ENCODE measurements at regions not wholly inside any gene's neighbourhood (a gene's known extent, or its start where the extent isn't known, plus 50 kb on each side); places are given as distances from the start of the nearest gene placed in this dataset.

DNA sequence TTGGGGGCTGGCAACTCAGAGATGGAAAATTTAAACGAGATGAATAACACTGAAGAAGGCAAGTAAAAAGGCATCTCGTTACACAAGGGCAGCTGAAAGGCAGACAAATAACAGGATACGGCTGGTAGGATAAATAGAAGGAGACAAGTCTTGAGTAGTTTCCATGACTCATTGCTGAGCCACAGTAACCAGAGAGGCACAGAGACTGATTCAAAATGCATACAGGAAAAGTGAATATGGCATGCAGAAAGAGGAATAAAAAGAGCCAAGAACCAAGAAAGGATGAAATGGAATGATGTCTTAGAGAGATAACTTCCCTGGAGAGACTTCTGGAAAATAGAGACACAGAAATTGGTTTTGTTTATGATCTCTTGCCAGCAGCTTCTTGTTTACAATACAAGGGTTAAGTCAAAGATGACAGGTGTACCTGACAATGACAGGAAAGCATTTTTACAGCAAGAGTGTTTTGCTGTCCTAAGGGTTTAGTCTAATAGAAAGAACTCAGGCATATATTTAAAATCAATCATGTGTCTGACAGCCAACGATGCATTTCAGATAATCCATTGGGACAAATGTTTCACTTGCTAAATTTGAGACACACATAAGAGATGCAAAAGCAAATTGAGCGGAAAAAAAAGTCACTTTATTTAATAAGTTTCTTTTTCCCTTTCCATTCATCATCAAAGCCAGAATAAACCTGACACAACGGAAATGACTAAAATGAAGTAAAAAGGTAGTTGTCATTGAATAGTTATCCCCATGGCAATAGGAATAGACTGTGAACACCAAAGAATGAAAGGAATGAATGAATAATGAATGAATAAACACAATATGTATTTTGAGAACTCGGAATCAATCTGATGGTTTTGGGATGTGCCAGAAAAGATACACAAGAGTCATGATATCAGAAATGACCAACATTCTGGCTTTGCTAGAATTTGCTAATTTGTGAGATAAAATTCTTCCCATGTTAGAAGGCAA is 68.0 kb upstream of the KCNQ5 start:
- Histone ChIP-seq H3K27ac (ENCODE audit: control insufficient read depth, insufficient read depth) (no peak overlapping the region), H3K79me2 (ENCODE audit: control insufficient read depth, insufficient read depth, low read length) (no peaks in the 10 kb centered on the region), H3K4me1 (ENCODE audit: control insufficient read depth, insufficient read depth, low read length) (no peaks in the 10 kb centered on the region), H3K27me3 (replicated peaks in 1 of 2; ENCODE audit: control insufficient read depth in 2 of 2, insufficient read depth in 2 of 2, low read length in 1 of 2) (no peaks in the 10 kb centered on the region), H3K4me2 (ENCODE audit: control insufficient read depth, insufficient read depth) (no peak overlapping the region), H2AFZ (ENCODE audit: control insufficient read depth, low read depth, low read length) (no peak overlapping the region), H3K36me3 (ENCODE audit: control insufficient read depth in 2 of 2, insufficient read depth in 2 of 2, low read length in 1 of 2) (no peaks in the 10 kb centered on the region), H3K4me3 (no peak overlapping the region), H3K9me3 (replicated peaks; ENCODE audit: control insufficient read depth, insufficient read depth, low read length) (no peaks in the 10 kb centered on the region), H3K9ac (ENCODE audit: control insufficient read depth, insufficient read depth, low read length) (no peak overlapping the region), H4K20me1 (ENCODE audit: control insufficient read depth, insufficient read depth) (no peaks in the 10 kb centered on the region)
- TF ChIP-seq, protein P1, sequence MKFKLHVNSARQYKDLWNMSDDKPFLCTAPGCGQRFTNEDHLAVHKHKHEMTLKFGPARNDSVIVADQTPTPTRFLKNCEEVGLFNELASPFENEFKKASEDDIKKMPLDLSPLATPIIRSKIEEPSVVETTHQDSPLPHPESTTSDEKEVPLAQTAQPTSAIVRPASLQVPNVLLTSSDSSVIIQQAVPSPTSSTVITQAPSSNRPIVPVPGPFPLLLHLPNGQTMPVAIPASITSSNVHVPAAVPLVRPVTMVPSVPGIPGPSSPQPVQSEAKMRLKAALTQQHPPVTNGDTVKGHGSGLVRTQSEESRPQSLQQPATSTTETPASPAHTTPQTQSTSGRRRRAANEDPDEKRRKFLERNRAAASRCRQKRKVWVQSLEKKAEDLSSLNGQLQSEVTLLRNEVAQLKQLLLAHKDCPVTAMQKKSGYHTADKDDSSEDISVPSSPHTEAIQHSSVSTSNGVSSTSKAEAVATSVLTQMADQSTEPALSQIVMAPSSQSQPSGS (IDR thresholded peaks at IDR 0.05; ENCODE audit: low read length) = no peak
- TF ChIP-seq NFIC (IDR thresholded peaks at IDR 0.05; ENCODE audit: low read depth, low read length) (no peak), NRF1 (conservative IDR thresholded peaks at IDR 0.05; ENCODE audit: low read depth, low read length) (no peak), ZSCAN29 (IDR thresholded peaks at IDR 0.05) (no peak), CHD4 (IDR thresholded peaks at IDR 0.05) (no peak)
- TF ChIP-seq, protein P2, sequence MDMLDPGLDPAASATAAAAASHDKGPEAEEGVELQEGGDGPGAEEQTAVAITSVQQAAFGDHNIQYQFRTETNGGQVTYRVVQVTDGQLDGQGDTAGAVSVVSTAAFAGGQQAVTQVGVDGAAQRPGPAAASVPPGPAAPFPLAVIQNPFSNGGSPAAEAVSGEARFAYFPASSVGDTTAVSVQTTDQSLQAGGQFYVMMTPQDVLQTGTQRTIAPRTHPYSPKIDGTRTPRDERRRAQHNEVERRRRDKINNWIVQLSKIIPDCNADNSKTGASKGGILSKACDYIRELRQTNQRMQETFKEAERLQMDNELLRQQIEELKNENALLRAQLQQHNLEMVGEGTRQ (IDR thresholded peaks at IDR 0.05; ENCODE audit: borderline replicate concordance, low read depth, low read length) = no peak
- intact Hi-C loops (cut with micrococcal nuclease; ENCODE audit: unreplicated experiment) (no loop called here), in situ Hi-C loops (cut with MboI) (no loop called here)
- DNase-seq (ENCODE audit: low read depth, low spot score) = no peak
- ChIA-PET RAD21 (ENCODE audit: unreplicated experiment) (no interaction called here), POLR2A (interaction anchor here (0.6 kb wide), 1 partner anchor 82 kb away, joined by 3 read pairs; no protein-coding TSS in a partner anchor), CTCF (no interaction called here), SMC1A (ENCODE audit: uncharacterized antibody, unreplicated experiment) (interaction anchor here (1.3 kb wide), 1 partner anchor 27 kb away, joined by 3 read pairs; no protein-coding TSS in a partner anchor)
- ATAC-seq = no peak
- no peak for FAIRE-seq
- no TSS peak for BruUV-seq (replicated peaks)
- 39% methylated on average over 7 of the region's 7 CpGs for WGBS (ENCODE audit: insufficient coverage, insufficient replicate concordance, low lambda C conversion rate, missing lambda C conversion rate)
